WERI-Rb-1 (cell line): ENCODE measurements at regions not wholly inside any gene's neighbourhood (a gene's known extent, or its start where the extent isn't known, plus 50 kb on each side); places are given as distances from the start of the nearest gene placed in this dataset.

Experiments used
- DNase-seq: peaks from one replicate; pipeline ENCODE4 v3.0.0-alpha.2; 2020
- H3K27ac ChIP-seq: fragments of 250-450 bp; sonication (Bioruptor Pico); 2 replicates; pipeline ENCODE4 v1.5.1; 2020; ENCODE audit warnings: mild to moderate bottlenecking, moderate library complexity
- H3K27me3 ChIP-seq: fragments of 250-450 bp; sonication (Bioruptor Pico); 2 replicates; pipeline ENCODE4 v1.5.1; 2021; ENCODE audit warnings: mild to moderate bottlenecking, low read depth, moderate library complexity; ENCODE audit not compliant: insufficient read depth, severe bottlenecking
- H3K36me3 ChIP-seq: fragments of 250-450 bp; sonication (Bioruptor Pico); 2 replicates; pipeline ENCODE4 v1.5.1; 2020; ENCODE audit warnings: mild to moderate bottlenecking, moderate library complexity
- H3K4me3 ChIP-seq: 2 replicates; pipeline ENCODE4 v1.5.1; 2011; ENCODE audit warnings: low read depth, mild to moderate bottlenecking, control low read depth, low read length
- H3K9me3 ChIP-seq: fragments of 250-450 bp; sonication (Bioruptor Pico); 2 replicates; pipeline ENCODE4 v1.5.1; 2021; ENCODE audit warnings: mild to moderate bottlenecking, moderate library complexity; ENCODE audit not compliant: severe bottlenecking
- CTCF ChIP-seq: IDR thresholded peaks from 2 replicates; pipeline ENCODE4 v1.5.1; 2011; ENCODE audit warnings: low read depth, mild to moderate bottlenecking, control low read depth, inconsistent platforms, low read length

DNA sequence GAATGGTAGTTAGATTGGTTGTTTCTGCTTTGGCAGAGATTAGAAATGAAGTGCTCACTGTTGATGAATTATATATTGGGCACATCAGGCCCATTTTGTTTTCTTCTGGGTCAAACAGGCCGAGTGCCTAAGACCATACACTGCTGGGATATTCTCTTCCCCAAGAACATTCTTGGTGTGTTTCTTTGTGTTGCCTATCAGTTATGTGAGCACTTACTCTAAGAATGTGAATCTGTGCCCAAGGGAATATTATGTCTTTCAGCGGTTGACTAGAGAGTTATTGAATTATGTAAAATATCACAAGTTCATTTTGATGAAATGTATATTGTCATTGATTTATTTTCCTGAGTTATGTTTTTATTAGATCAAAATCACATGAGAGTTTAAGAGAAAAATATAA, 255.5 kb upstream of the SMIM30 start:
- H3K4me3 ChIP-seq: no peak overlapping the region
- no peaks in the 10 kb centered on the region for H3K36me3 ChIP-seq
- H3K27ac ChIP-seq: no peak overlapping the region
- DNase-seq: no peak
- H3K27me3 ChIP-seq: no peaks in the 10 kb centered on the region
- H3K9me3 ChIP-seq: no peaks in the 10 kb centered on the region
- TF ChIP-seq CTCF: no peak

DNA sequence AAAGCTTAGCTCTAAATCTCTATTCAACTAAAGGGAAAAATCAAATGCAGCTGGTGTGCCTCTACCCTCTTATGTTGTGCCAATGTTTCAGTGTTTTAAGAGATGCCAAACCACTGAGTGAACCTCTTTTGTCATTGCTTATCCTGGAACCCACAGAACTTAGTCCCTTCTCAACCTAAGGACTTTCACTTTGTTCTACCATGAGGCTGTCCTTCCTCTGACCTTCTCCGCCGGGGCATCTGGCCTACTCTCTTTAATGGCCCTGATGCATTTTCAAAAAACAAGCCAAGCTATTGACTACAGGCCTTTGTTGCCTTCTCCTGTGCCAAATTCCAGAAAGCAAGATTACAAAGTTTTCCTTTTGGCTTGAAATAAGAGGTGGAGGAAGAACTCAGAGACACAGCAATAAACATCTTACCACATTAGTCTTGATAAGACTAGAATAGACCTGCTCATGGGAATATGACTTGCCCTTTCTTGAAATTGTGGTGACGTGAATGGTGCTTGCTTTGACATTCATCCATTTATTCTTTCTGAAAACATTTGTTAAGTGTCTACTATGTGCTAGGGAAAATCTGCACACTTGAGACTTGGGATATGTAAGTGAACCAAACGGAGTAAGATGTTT, 253.2 kb upstream of the SMIM30 start:
- no peaks in the 10 kb centered on the region for H3K36me3 ChIP-seq
- H3K27ac ChIP-seq: no peak overlapping the region
- H3K4me3 ChIP-seq: no peak overlapping the region
- TF ChIP-seq CTCF: no peak
- no peak for DNase-seq
- H3K27me3 ChIP-seq: no peaks in the 10 kb centered on the region
- H3K9me3 ChIP-seq: no peaks in the 10 kb centered on the region

- H3K27me3 ChIP-seq: no peaks in the 10 kb centered on the region
- no peaks in the 10 kb centered on the region for H3K9me3 ChIP-seq
- DNase-seq: no peak
- TF ChIP-seq CTCF: no peak
- H3K27ac ChIP-seq: no peak overlapping the region
- H3K4me3 ChIP-seq: no peak overlapping the region
- H3K36me3 ChIP-seq: no peaks in the 10 kb centered on the region
Observed at GRCh38 chr7:113370910-113371309, 252.6 kb upstream of the SMIM30 start.

DNA sequence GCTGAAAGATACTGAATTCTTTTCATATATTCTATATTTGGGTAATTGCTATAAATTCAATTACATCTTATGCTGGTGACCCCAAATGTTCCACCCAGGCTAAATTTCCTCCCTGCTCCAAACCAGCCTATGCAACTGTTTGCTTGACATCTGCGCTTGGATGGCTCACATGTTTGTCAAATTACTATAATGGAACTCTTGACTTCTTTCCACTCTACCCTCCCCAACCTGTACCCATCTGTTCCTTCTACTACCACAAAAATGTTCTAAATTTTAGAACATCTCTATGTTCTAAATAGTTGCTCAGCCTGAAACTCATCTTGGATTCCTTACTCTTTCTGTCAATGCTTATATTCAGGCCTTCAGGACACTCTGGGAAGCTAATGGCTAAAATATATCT, 249.9 kb upstream of the SMIM30 start:
- H3K9me3 ChIP-seq: no peaks in the 10 kb centered on the region
- no peak for TF ChIP-seq CTCF
- H3K27ac ChIP-seq: no peak overlapping the region
- no peak overlapping the region for H3K4me3 ChIP-seq
- H3K36me3 ChIP-seq: no peaks in the 10 kb centered on the region
- DNase-seq: no peak
- no peaks in the 10 kb centered on the region for H3K27me3 ChIP-seq

DNA sequence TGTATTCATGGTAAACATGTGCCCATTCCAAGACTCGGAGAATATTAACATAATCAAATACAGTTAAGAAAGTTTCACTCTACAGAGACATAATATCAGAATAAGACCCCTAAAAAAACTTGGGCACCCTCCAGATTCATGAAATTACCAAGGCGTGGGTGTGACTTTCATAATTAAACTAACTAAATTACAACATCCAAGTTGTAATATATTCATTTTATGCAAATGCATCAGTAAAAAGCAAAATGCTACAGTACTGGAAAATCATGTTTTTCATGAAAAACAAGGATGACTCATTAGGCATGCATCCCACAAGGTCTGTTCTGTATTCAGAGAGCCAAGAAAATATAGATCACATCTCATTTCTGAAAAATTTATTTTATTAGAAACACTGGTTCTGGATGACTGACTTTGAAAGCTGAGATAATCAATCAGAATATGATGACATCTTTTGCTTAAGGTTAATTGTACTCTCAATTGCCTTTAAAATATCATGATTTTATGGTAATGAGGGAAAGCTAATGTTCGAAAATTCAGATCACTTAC, 248.8 kb upstream of the SMIM30 start:
- no peak for TF ChIP-seq CTCF
- no peak overlapping the region for H3K27ac ChIP-seq
- H3K4me3 ChIP-seq: no peak overlapping the region
- DNase-seq: no peak
- no peaks in the 10 kb centered on the region for H3K9me3 ChIP-seq
- no peaks in the 10 kb centered on the region for H3K36me3 ChIP-seq
- no peaks in the 10 kb centered on the region for H3K27me3 ChIP-seq

GRCh38 chr7:113366122-113366521, 247.8 kb upstream of the SMIM30 start:
- H3K4me3 ChIP-seq: no peak overlapping the region
- H3K9me3 ChIP-seq: no peaks in the 10 kb centered on the region
- DNase-seq: no peak
- H3K36me3 ChIP-seq: no peaks in the 10 kb centered on the region
- H3K27ac ChIP-seq: no peak overlapping the region
- TF ChIP-seq CTCF: no peak
- H3K27me3 ChIP-seq: no peaks in the 10 kb centered on the region
